ENCODE measurements at regions not wholly inside any gene's neighbourhood (a gene's known extent, or its start where the extent isn't known, plus 50 kb on each side); places are given as distances from the start of the nearest gene placed in this dataset.

DNA sequence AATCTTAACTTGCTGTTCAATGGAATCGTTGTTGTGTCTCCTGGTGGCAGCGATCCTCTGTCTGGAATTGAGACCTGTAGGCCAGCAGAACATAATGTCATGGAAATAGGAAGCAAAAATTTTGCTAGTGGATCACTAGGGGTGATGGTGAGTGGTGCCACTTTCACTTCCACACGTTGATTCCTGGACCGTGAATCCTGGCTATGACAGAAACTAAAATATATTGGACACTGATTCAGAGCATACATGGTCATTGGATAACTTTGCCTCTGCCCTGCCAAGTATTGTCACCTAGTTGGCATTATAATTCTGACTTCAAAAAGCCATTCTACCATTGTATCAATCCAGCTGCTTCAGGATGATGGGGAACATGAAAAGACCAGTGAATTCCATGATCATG lies 353.2 kb downstream of the IRX1 start:
- intact Hi-C loops (cut with DNase I): no loop called here
- no peaks in the 10 kb centered on the region for H3K9me3 ChIP-seq
- no peaks in the 10 kb centered on the region for H3K4me1 ChIP-seq
- H3K9ac ChIP-seq (ENCODE audit: low read depth in 2 of 2, low read length in 2 of 2): no peak overlapping the region
- H3K27ac ChIP-seq: no peak overlapping the region
- no peak for DNase-seq
- no peaks in the 10 kb centered on the region for H3K27me3 ChIP-seq
- no peaks in the 10 kb centered on the region for H3K36me3 ChIP-seq
- TF ChIP-seq, protein P1, sequence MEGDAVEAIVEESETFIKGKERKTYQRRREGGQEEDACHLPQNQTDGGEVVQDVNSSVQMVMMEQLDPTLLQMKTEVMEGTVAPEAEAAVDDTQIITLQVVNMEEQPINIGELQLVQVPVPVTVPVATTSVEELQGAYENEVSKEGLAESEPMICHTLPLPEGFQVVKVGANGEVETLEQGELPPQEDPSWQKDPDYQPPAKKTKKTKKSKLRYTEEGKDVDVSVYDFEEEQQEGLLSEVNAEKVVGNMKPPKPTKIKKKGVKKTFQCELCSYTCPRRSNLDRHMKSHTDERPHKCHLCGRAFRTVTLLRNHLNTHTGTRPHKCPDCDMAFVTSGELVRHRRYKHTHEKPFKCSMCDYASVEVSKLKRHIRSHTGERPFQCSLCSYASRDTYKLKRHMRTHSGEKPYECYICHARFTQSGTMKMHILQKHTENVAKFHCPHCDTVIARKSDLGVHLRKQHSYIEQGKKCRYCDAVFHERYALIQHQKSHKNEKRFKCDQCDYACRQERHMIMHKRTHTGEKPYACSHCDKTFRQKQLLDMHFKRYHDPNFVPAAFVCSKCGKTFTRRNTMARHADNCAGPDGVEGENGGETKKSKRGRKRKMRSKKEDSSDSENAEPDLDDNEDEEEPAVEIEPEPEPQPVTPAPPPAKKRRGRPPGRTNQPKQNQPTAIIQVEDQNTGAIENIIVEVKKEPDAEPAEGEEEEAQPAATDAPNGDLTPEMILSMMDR (IDR thresholded peaks at IDR 0.05): no peak
- H3K4me3 ChIP-seq: no peak overlapping the region

DNA sequence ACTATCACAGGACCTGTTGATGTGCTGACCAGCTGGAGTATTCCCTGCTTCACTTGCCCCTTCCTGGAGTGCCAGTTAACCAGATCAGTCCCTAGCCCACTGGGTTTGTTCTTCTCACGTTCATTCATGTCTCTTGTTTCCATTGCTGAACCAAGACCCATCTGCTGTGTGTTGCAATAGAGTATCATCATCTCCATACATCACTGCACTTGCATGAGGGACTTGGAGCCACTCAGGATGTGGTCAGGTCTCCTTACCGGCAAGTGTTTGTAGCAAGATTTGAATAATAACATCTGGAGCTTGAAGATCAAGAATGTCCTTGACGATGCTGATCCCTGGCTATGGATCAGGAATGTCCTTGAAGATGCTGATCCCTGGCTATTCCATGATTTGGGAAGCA lies 358.6 kb downstream of the IRX1 start:
- TF ChIP-seq, protein P1 (IDR thresholded peaks at IDR 0.05): no peak
- no peaks in the 10 kb centered on the region for H3K36me3 ChIP-seq
- no peak overlapping the region for H3K9ac ChIP-seq (ENCODE audit: low read depth in 2 of 2, low read length in 2 of 2)
- H3K4me1 ChIP-seq: no peaks in the 10 kb centered on the region
- no peak overlapping the region for H3K27ac ChIP-seq
- no peak overlapping the region for H3K4me3 ChIP-seq
- no peaks in the 10 kb centered on the region for H3K27me3 ChIP-seq
- no peak for DNase-seq
- no peaks in the 10 kb centered on the region for H3K9me3 ChIP-seq
- intact Hi-C loops (cut with DNase I): no loop called here

DNA sequence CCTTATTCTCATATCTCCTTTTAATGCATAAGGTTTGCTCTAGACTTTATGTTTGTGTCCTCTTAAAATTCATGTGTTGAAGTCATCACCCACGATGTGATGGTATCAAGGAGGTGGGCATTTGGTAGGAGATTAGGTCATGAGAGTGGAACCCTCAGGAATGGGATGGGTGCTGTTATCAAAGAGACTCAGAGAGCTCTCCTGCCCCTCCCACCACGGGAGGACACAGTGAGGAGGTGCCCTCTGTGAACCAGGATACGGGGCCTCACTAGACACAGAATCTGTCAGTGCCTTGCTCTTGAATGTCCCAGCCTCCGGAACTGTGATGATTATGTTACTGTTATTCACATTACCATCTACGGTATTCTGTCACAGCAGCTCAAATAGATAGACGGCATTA lies 359.0 kb downstream of the IRX1 start:
- H3K36me3 ChIP-seq: no peaks in the 10 kb centered on the region
- H3K9me3 ChIP-seq: no peaks in the 10 kb centered on the region
- no peaks in the 10 kb centered on the region for H3K4me1 ChIP-seq
- no peak overlapping the region for H3K9ac ChIP-seq (ENCODE audit: low read depth in 2 of 2, low read length in 2 of 2)
- intact Hi-C loops (cut with DNase I): no loop called here
- TF ChIP-seq, protein P1 (IDR thresholded peaks at IDR 0.05): no peak
- DNase-seq: no peak
- no peak overlapping the region for H3K27ac ChIP-seq
- no peak overlapping the region for H3K4me3 ChIP-seq
- H3K27me3 ChIP-seq: no peaks in the 10 kb centered on the region

DNA sequence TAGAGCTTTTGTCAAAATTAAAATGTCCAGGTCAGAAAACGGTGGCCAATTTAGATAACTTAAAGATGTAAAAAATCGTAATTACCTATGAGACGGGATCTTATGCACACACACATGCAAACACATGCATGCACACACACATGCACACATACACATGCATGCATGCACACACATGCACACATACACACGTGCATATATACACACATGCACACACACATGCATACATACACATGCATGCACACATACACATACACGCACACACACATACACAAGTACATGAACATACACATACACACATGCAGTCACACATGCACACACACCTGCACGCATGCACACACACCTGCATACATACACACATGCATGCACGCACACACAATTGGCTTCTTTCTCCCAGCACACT lies 362.0 kb downstream of the IRX1 start:
- TF ChIP-seq, protein P1 (IDR thresholded peaks at IDR 0.05): no peak
- H3K4me1 ChIP-seq: no peaks in the 10 kb centered on the region
- no peak overlapping the region for H3K4me3 ChIP-seq
- no peaks in the 10 kb centered on the region for H3K9me3 ChIP-seq
- no peak overlapping the region for H3K27ac ChIP-seq
- no peak for DNase-seq
- no peaks in the 10 kb centered on the region for H3K27me3 ChIP-seq
- no peak overlapping the region for H3K9ac ChIP-seq (ENCODE audit: low read depth in 2 of 2, low read length in 2 of 2)
- no peaks in the 10 kb centered on the region for H3K36me3 ChIP-seq
- intact Hi-C loops (cut with DNase I): no loop called here

DNA sequence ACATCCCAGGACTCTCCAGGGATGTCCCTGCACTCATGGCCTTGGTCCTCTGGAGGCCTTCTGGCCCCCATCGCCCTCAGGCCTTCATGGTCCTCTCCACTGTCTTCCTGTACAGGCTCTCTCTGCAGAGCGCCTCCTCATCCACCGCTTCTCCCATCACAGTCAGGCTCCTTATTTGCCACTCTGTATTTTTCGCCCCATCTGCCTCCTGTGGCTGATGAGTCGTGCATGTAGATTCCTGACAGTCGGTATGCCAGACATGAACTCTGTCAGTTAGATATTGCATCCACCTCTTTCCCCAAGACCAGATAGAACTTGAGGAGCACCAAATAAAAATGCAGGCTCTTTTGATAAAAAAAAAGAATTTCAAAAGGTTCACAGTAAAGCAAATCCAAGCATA lies 362.8 kb downstream of the IRX1 start:
- Histone ChIP-seq H3K27ac (no peak overlapping the region), H3K36me3 (no peaks in the 10 kb centered on the region), H3K4me3 (no peak overlapping the region), H3K4me1 (no peaks in the 10 kb centered on the region), H3K27me3 (no peaks in the 10 kb centered on the region), H3K9me3 (no peaks in the 10 kb centered on the region), H3K9ac (ENCODE audit: low read depth in 2 of 2, low read length in 2 of 2) (no peak overlapping the region)
- intact Hi-C loops (cut with DNase I): no loop called here
- TF ChIP-seq, protein P1 (IDR thresholded peaks at IDR 0.05): no peak
- no peak for DNase-seq

DNA sequence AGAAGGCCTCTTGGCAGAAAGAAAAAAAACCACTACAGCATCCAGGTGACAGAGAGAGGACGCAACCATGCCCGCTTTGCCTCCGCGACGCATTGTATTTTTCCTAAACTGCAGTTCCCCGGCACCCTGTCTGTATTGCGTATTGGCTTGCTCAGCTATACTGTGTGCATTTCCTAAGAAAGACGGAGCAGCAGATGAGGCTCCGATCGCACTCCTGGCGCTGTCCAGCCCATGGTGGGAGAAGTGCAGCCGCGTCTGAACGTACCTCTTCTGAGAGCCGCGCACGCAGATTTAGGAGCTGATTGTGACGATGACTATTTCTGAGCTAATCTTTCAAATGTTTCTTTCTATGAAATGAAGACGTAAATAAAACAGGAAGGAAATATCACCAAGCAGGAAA lies 366.5 kb downstream of the IRX1 start:
- TF ChIP-seq, protein P1 (IDR thresholded peaks at IDR 0.05): no peak
- no peak overlapping the region for H3K27ac ChIP-seq
- no peaks in the 10 kb centered on the region for H3K27me3 ChIP-seq
- intact Hi-C loops (cut with DNase I): no loop called here
- DNase-seq: no peak
- H3K36me3 ChIP-seq: no peaks in the 10 kb centered on the region
- no peak overlapping the region for H3K9ac ChIP-seq (ENCODE audit: low read depth in 2 of 2, low read length in 2 of 2)
- no peak overlapping the region for H3K4me3 ChIP-seq
- H3K4me1 ChIP-seq: no peaks in the 10 kb centered on the region
- no peaks in the 10 kb centered on the region for H3K9me3 ChIP-seq

Data from colonic mucosa (tissue), 4 donors.